GM12878 (cell line): ENCODE measurements at regions not wholly inside any gene's neighbourhood (a gene's known extent, or its start where the extent isn't known, plus 50 kb on each side); places are given as distances from the start of the nearest gene placed in this dataset.

Experiments
- ATAC-seq: fragments of 200-7000 bp; cut with Tn5 transposase; 3 replicates; pipeline ENCODE4 v1.9.1; 2020; ENCODE audit warnings: mild to moderate bottlenecking, moderate library complexity
- BruUV-seq: library from RNA; stranded (reverse); fragments of 400-500 nt; replicated peaks from 2 replicates; lab custom pipeline; 2021; lab: Mats Ljungman, UMichigan
- CTCF ChIA-PET: fragments of 300-600 bp; sonication (Branson Sonifier 250); formaldehyde crosslinking; extraction: SDS; loops from one replicate; lab custom pipeline; 2021; ENCODE audit warnings: inconsistent platforms; lab: Yijun Ruan, JAX
- POLR2A ChIA-PET: fragments of 350-600 bp; formaldehyde crosslinking; extraction: SDS; loops from one replicate; lab custom pipeline; 2021; ENCODE audit warnings: inconsistent platforms; lab: Charles Lee
- RAD21 ChIA-PET: fragments of 300-600 bp; sonication (Branson Sonifier 250); formaldehyde crosslinking; loops from one replicate; lab custom pipeline; 2023; ENCODE audit warnings: antibody characterized with exemption; ENCODE audit not compliant: unreplicated experiment; lab: Charles Lee
- SMC1A ChIA-PET: fragments of 300-600 bp; sonication (Branson Sonifier 250); formaldehyde crosslinking; loops from one replicate; lab custom pipeline; 2023; ENCODE audit not compliant: unreplicated experiment, uncharacterized antibody; lab: Charles Lee
- DNase-seq: peaks from one replicate; pipeline ENCODE4 v3.0.0-alpha.2; 2011; ENCODE audit warnings: low read depth, low spot score
- FAIRE-seq: peaks from 3 replicates; lab custom pipeline; 2011; peaks lifted over from hg19 to GRCh38; lab: Jason Lieb, UNC
- H2AFZ ChIP-seq: 2 replicates; pipeline ENCODE4 v1.6.0; 2011; ENCODE audit warnings: low read depth, low read length, control low read depth; ENCODE audit not compliant: control insufficient read depth
- H3K27ac ChIP-seq: 2 replicates; pipeline ENCODE4 v1.5.1; 2011; ENCODE audit warnings: control low read depth; ENCODE audit not compliant: control insufficient read depth, insufficient read depth
- H3K27me3 ChIP-seq, 2 experiments: replicated peaks in 1 of 2; 2 replicates each; pipeline versions ENCODE4 v1.6.0 to v1.6.1; 2011; ENCODE audit warnings: low read length in 1 of 2; ENCODE audit not compliant: control insufficient read depth in 2 of 2, insufficient read depth in 2 of 2
- H3K36me3 ChIP-seq, 2 experiments: 2 replicates each; pipeline ENCODE4 v1.5.1; 2011; ENCODE audit warnings: low read length in 1 of 2; ENCODE audit not compliant: control insufficient read depth in 2 of 2, insufficient read depth in 2 of 2
- H3K4me1 ChIP-seq: 2 replicates; pipeline ENCODE4 v1.6.1; 2011; ENCODE audit warnings: mild to moderate bottlenecking, low read length, moderate library complexity, mixed read lengths; ENCODE audit not compliant: control insufficient read depth, insufficient read depth
- H3K4me2 ChIP-seq: 2 replicates; pipeline ENCODE4 v1.6.0; 2011; ENCODE audit warnings: control low read depth; ENCODE audit not compliant: control insufficient read depth, insufficient read depth
- H3K4me3 ChIP-seq: fragments of 200-600 bp; sonication (generic); 2 replicates; pipeline ENCODE4 v1.5.1; 2016
- H3K79me2 ChIP-seq: 2 replicates; pipeline ENCODE4 v1.6.0; 2011; ENCODE audit warnings: low read length; ENCODE audit not compliant: control insufficient read depth, insufficient read depth
- H3K9ac ChIP-seq: 2 replicates; pipeline ENCODE4 v1.8.0; 2011; ENCODE audit warnings: low read length, control low read depth, mixed read lengths; ENCODE audit not compliant: control insufficient read depth, insufficient read depth
- H3K9me3 ChIP-seq: replicated peaks from 3 replicates; pipeline ENCODE4 v1.5.1; 2011; ENCODE audit warnings: mild to moderate bottlenecking, low read length; ENCODE audit not compliant: control insufficient read depth, insufficient read depth
- H4K20me1 ChIP-seq: 2 replicates; pipeline ENCODE4 v1.6.0; 2011; ENCODE audit not compliant: control insufficient read depth, insufficient read depth
- ATF7 ChIP-seq: fragments of 450-650 bp; IDR thresholded peaks from 2 replicates; pipeline ENCODE4 v1.6.1; 2016; ENCODE audit warnings: low read depth, mild to moderate bottlenecking
- CBX5 ChIP-seq: sonication (generic); IDR thresholded peaks from 2 replicates; pipeline ENCODE4 v1.6.1; 2016; ENCODE audit warnings: low read depth, moderate library complexity, mild to moderate bottlenecking, inconsistent platforms
- CREM ChIP-seq: IDR thresholded peaks from 2 replicates; pipeline ENCODE4 v1.6.1; 2014; ENCODE audit warnings: antibody characterized with exemption, low read depth
- DPF2 ChIP-seq: fragments of 450-650 bp; IDR thresholded peaks from 2 replicates; pipeline ENCODE4 v1.6.1; 2017; ENCODE audit warnings: mild to moderate bottlenecking
- EED ChIP-seq: sonication (generic); IDR thresholded peaks from 2 replicates; pipeline ENCODE4 v1.6.1; 2016; ENCODE audit warnings: antibody characterized with exemption, low read depth
- EP300 ChIP-seq, 2 experiments: fragments of 150-350 bp in 1 of 2; IDR thresholded peaks; 2 replicates each; pipeline ENCODE4 v1.6.1; 2011 to 2012; ENCODE audit warnings: low read depth in 2 of 2, low read length in 2 of 2, borderline replicate concordance in 1 of 2, improper control_type of control experiment in 1 of 2, inconsistent platforms in 1 of 2; ENCODE audit not compliant: control insufficient read depth in 1 of 2
- IKZF1 ChIP-seq: fragments of 450-650 bp; conservative IDR thresholded peaks from 2 replicates; pipeline ENCODE4 v1.6.1; 2017; ENCODE audit warnings: antibody characterized with exemption, mild to moderate bottlenecking
- IKZF2 ChIP-seq, 2 experiments: fragments of 450-650 bp; IDR thresholded peaks; 2 replicates each; pipeline ENCODE4 v1.6.1; 2017; ENCODE audit warnings: mild to moderate bottlenecking in 2 of 2, moderate library complexity in 2 of 2
- IRF4 ChIP-seq: IDR thresholded peaks from 2 replicates; pipeline ENCODE4 v1.6.1; 2011; ENCODE audit warnings: low read depth, low read length
- MEF2A ChIP-seq: IDR thresholded peaks from 2 replicates; pipeline ENCODE4 v1.6.1; 2011; ENCODE audit warnings: low read depth, mild to moderate bottlenecking, low read length, moderate library complexity; ENCODE audit not compliant: insufficient read depth
- MTA2 ChIP-seq: fragments of 450-650 bp; IDR thresholded peaks from 2 replicates; pipeline ENCODE4 v1.6.1; 2016; ENCODE audit warnings: low read depth, mild to moderate bottlenecking, moderate library complexity
- MTA3 ChIP-seq: IDR thresholded peaks from 2 replicates; pipeline ENCODE4 v1.6.1; 2012; ENCODE audit warnings: low read length, inconsistent platforms, borderline replicate concordance
- MYC ChIP-seq: IDR thresholded peaks from 2 replicates; pipeline ENCODE4 v1.6.1; 2011; ENCODE audit warnings: mild to moderate bottlenecking, low read length, moderate library complexity, inconsistent platforms; ENCODE audit not compliant: insufficient read depth, insufficient replicate concordance, insufficient read length, severe bottlenecking
- NFIC ChIP-seq: IDR thresholded peaks from 2 replicates; pipeline ENCODE4 v1.6.1; 2012; ENCODE audit warnings: low read depth, mild to moderate bottlenecking, inconsistent platforms, low read length, moderate library complexity
- PKNOX1 ChIP-seq: fragments of 450-650 bp; IDR thresholded peaks from 2 replicates; pipeline ENCODE4 v1.6.1; 2016; ENCODE audit warnings: mild to moderate bottlenecking
- REST ChIP-seq: IDR thresholded peaks from 2 replicates; pipeline ENCODE4 v1.6.1; 2012; ENCODE audit warnings: mild to moderate bottlenecking, low read depth, low read length
- RUNX3 ChIP-seq: IDR thresholded peaks from 2 replicates; pipeline ENCODE4 v1.6.1; 2012; ENCODE audit warnings: low read length, inconsistent platforms
- SPI1 ChIP-seq: IDR thresholded peaks from 2 replicates; pipeline ENCODE4 v1.6.1; 2011; ENCODE audit warnings: low read depth, mild to moderate bottlenecking, low read length, moderate library complexity, borderline replicate concordance; ENCODE audit not compliant: insufficient read depth
- YY1 ChIP-seq: IDR thresholded peaks from 2 replicates; pipeline ENCODE4 v1.6.1; 2011; ENCODE audit warnings: low read depth, mild to moderate bottlenecking, low read length
- ZSCAN29 ChIP-seq: fragments of 450-650 bp; IDR thresholded peaks from 2 replicates; pipeline ENCODE4 v1.6.1; 2017; ENCODE audit warnings: mild to moderate bottlenecking, moderate library complexity
- WGBS: methylation state at CpG from one replicate; pipeline ENCODE4 v1.1.6; 2016; ENCODE audit warnings: low lambda C conversion rate; ENCODE audit not compliant: insufficient replicate concordance, insufficient coverage; ENCODE audit errors: missing lambda C conversion rate; 5-methylcytosine and 5-hydroxymethylcytosine counted together
- in situ Hi-C: fragments of 300-500 bp; cut with MboI; formaldehyde crosslinking; loops from 9 replicates; pipeline ENCODE4 v1.14.3; 2018; ENCODE audit warnings: mixed read lengths
- intact Hi-C: fragments of 100-400 bp; cut with micrococcal nuclease; formaldehyde crosslinking; loops from one replicate; pipeline ENCODE4 v1.14.2; 2022; ENCODE audit not compliant: unreplicated experiment

GRCh38 chr2:181183878-181184542, 203.6 kb downstream of the UBE2E3 start:
- intact Hi-C loops, result no loop called here
- Histone ChIP-seq H2AFZ (peak overlapping the region; percentile 34; the same call in 1 of the 2 replicates), H3K27ac (no peak overlapping the region), H3K36me3 (no peaks in the 10 kb centered on the region), H3K4me1 (peaks cover 11% of the 10 kb centered on the region; the same call in 1 of the 2 replicates), H3K9me3 (no peaks in the 10 kb centered on the region), H3K4me2 (peak overlapping the region; percentile 71), H3K79me2 (no peaks in the 10 kb centered on the region), H4K20me1 (no peaks in the 10 kb centered on the region), H3K27me3 (no peaks in the 10 kb centered on the region), H3K9ac (no peak overlapping the region), H3K4me3 (no peak overlapping the region)
- no peak for DNase-seq
- in situ Hi-C loops, result no loop called here
- ChIA-PET SMC1A (interaction anchor here (1.0 to 2.8 kb wide), 10 partner anchors 8 to 122 kb away, joined by 3 to 16 read pairs (median 5); no protein-coding TSS in a partner anchor), RAD21 (interaction anchor here (0.6 to 2.1 kb wide), 8 partner anchors 9 to 708 kb away, joined by 3 to 11 read pairs (median 4); no protein-coding TSS in a partner anchor), CTCF (interaction anchor here (0.8 to 1.3 kb wide), 6 partner anchors 13 to 531 kb away, joined by 3 to 6 read pairs (median 3); no protein-coding TSS in a partner anchor), POLR2A (interaction anchor here (1.1 to 2.2 kb wide), 2 partner anchors 9 to 10 kb away, joined by 3 to 7 read pairs; no protein-coding TSS in a partner anchor)
- peak; percentile 99 for ATAC-seq
- peak; percentile 85 for FAIRE-seq
- WGBS, result 1% methylated on average over 4 of the region's 4 CpGs
- no TSS peak for BruUV-seq
- peak; percentile 74 for TF ChIP-seq MTA2
- peak; percentile 48; the same call in 1 of the 2 replicates for TF ChIP-seq NFIC
- peak; percentile 95 for TF ChIP-seq SPI1
- TF ChIP-seq MYC, result no peak
- TF ChIP-seq REST, result no peak
- TF ChIP-seq DPF2, result peak; percentile 87; the same call in 1 of the 2 replicates
- TF ChIP-seq IKZF2 (IDR thresholded peaks at IDR 0.05), result peak in 1 of 2 experiments; percentile 51; a peak in 1 of 4 replicates
- peak; percentile 61; the same call in 1 of the 2 replicates for TF ChIP-seq ATF7
- TF ChIP-seq YY1, result 0 out of 2 replicates have a peak, but pooled peaks have one; percentile 9
- TF ChIP-seq EED, result no peak
- TF ChIP-seq RUNX3, result peak; percentile 39; the same call in 1 of the 2 replicates
- TF ChIP-seq MTA3, result peak; percentile 23; the same call in 1 of the 2 replicates
- TF ChIP-seq IRF4, result peak; percentile 50; the same call in 1 of the 2 replicates
- 0 out of 4 replicates have a peak, but pooled peaks of 1 of the 2 experiments have one; percentile 33 for TF ChIP-seq EP300 (IDR thresholded peaks at IDR 0.05; ENCODE audit: borderline replicate concordance in 1 of 2, control insufficient read depth in 1 of 2, low read depth in 2 of 2, low read length in 2 of 2)
- TF ChIP-seq MEF2A, result peak; percentile 46; the same call in 1 of the 2 replicates
- peak; percentile 85; the same call in 1 of the 2 replicates for TF ChIP-seq CBX5
- 0 out of 2 replicates have a peak, but pooled peaks have one; percentile 9 for TF ChIP-seq PKNOX1
- 0 out of 2 replicates have a peak, but pooled peaks have one; percentile 8 for TF ChIP-seq CREM
- no peak for TF ChIP-seq ZSCAN29
- peak; percentile 30; the same call in 1 of the 2 replicates for TF ChIP-seq IKZF1
